Endodermal cell (in vitro differentiated cells): ENCODE measurements at regions not wholly inside any gene's neighbourhood (a gene's known extent, or its start where the extent isn't known, plus 50 kb on each side); places are given as distances from the start of the nearest gene placed in this dataset.

Experiments
- DNase-seq: peaks from one replicate; pipeline ENCODE4 v3.0.0-alpha.2; 2017
- H3K27ac ChIP-seq: 2 replicates; pipeline ENCODE4 v1.5.1; 2013; ENCODE audit warnings: mild to moderate bottlenecking, low read depth, low read length, moderate library complexity
- H3K27me3 ChIP-seq: 2 replicates; pipeline ENCODE4 v1.6.1; 2013; ENCODE audit warnings: mild to moderate bottlenecking, low read length, moderate library complexity; ENCODE audit not compliant: insufficient read depth, control insufficient read depth, poor library complexity, severe bottlenecking
- H3K36me3 ChIP-seq: 2 replicates; pipeline ENCODE4 v1.7.0; 2013; ENCODE audit warnings: mild to moderate bottlenecking, low read length, moderate library complexity; ENCODE audit not compliant: control insufficient read depth, insufficient read depth
- H3K4me1 ChIP-seq: one replicate; pipeline ENCODE4 v1.7.0; 2013; ENCODE audit warnings: low read length; ENCODE audit not compliant: control insufficient read depth, insufficient read depth
- H3K4me3 ChIP-seq: 2 replicates; pipeline ENCODE4 v1.5.1; 2013; ENCODE audit warnings: mild to moderate bottlenecking, low read length, moderate library complexity
- H3K9ac ChIP-seq: 2 replicates; pipeline ENCODE4 v1.6.1; 2013; ENCODE audit warnings: mild to moderate bottlenecking, low read length, moderate library complexity; ENCODE audit not compliant: poor library complexity, severe bottlenecking; ENCODE audit errors: extremely low read depth
- H3K9me3 ChIP-seq: 2 replicates; pipeline ENCODE4 v1.6.1; 2013; ENCODE audit warnings: mild to moderate bottlenecking, low read length, moderate library complexity; ENCODE audit not compliant: control insufficient read depth
- H3K27ac Mint-ChIP-seq: 2 replicates; pipeline ENCODE4 v1.8.0; 2020; ENCODE audit warnings: mixed read lengths
- H3K27me3 Mint-ChIP-seq: 2 replicates; pipeline ENCODE4 v1.8.0; 2021; ENCODE audit warnings: mild to moderate bottlenecking, mixed read lengths; ENCODE audit not compliant: insufficient read depth
- H3K36me3 Mint-ChIP-seq: 2 replicates; pipeline ENCODE4 v1.8.0; 2020; ENCODE audit warnings: low read depth, mixed read lengths
- H3K4me1 Mint-ChIP-seq: 2 replicates; pipeline ENCODE4 v1.8.0; 2020; ENCODE audit warnings: mixed read lengths
- H3K4me3 Mint-ChIP-seq: 2 replicates; pipeline ENCODE4 v1.8.0; 2020; ENCODE audit warnings: mild to moderate bottlenecking, moderate library complexity, mixed read lengths
- H3K9me3 Mint-ChIP-seq: 2 replicates; pipeline ENCODE4 v1.8.0; 2020; ENCODE audit warnings: mild to moderate bottlenecking, mixed read lengths
- CTCF ChIP-seq: fragments of 200-600 bp; sonication (generic); conservative IDR thresholded peaks from 2 replicates; pipeline ENCODE4 v1.5.0; 2021; ENCODE audit warnings: antibody characterized with exemption, mild to moderate bottlenecking
- WGBS, 2 experiments: methylation state at CpG; one replicate each; pipeline versions ENCODE4 v1.1.5 to v1.1.7; 2013; ENCODE audit warnings: missing lambda C conversion rate in 2 of 2, mixed read lengths in 1 of 2; ENCODE audit not compliant: insufficient coverage in 1 of 2, insufficient read length in 1 of 2; 5-methylcytosine and 5-hydroxymethylcytosine counted together

- Histone ChIP-seq H3K27ac (no peak overlapping the region), H3K9me3 (no peaks in the 10 kb centered on the region), H3K4me1 (no peaks in the 10 kb centered on the region), H3K9ac (no peak overlapping the region), H3K4me3 (no peak overlapping the region), H3K36me3 (no peaks in the 10 kb centered on the region), H3K27me3 (no peaks in the 10 kb centered on the region)
- Mint-ChIP-seq H3K9me3 (no peaks in the 10 kb centered on the region), H3K27me3 (no peaks in the 10 kb centered on the region), H3K36me3 (no peaks in the 10 kb centered on the region), H3K27ac (no peak overlapping the region), H3K4me1 (no peaks in the 10 kb centered on the region), H3K4me3 (no peak overlapping the region)
- no peak for TF ChIP-seq CTCF
- 93 to 94% methylated on average over 10 to 17 of the region's 17 CpGs for WGBS, 2 experiments
- DNase-seq: no peak
Observed at GRCh38 chr7:98040626-98041360, 50.8 kb upstream of the OCM2 start.

- no peak for TF ChIP-seq CTCF
- Mint-ChIP-seq H3K27ac (no peak overlapping the region), H3K27me3 (no peaks in the 10 kb centered on the region)
Observed at GRCh38 chr7:98046816-98047215, 56.8 kb upstream of the OCM2 start.

GRCh38 chr7:98049034-98049433 lies 57.6 kb upstream of the LMTK2 start:
- Mint-ChIP-seq H3K27ac (no peak overlapping the region), H3K36me3 (no peaks in the 10 kb centered on the region), H3K9me3 (no peaks in the 10 kb centered on the region), H3K27me3 (no peaks in the 10 kb centered on the region), H3K4me1 (peaks cover 3% of the 10 kb centered on the region), H3K4me3 (no peak overlapping the region)
- H3K4me3 ChIP-seq: no peak overlapping the region
- no peaks in the 10 kb centered on the region for H3K9me3 ChIP-seq
- H3K27me3 ChIP-seq: no peaks in the 10 kb centered on the region
- peak; percentile 91 for DNase-seq
- no peak overlapping the region for H3K27ac ChIP-seq
- TF ChIP-seq CTCF: no peak
- H3K36me3 ChIP-seq: no peaks in the 10 kb centered on the region
- WGBS, 2 experiments: 62 to 68% methylated on average over 9 of the region's 9 CpGs
- H3K9ac ChIP-seq: no peak overlapping the region
- no peaks in the 10 kb centered on the region for H3K4me1 ChIP-seq

More at GRCh38 chr7:98046816-98047215, 56.8 kb upstream of the OCM2 start:
- no peak for DNase-seq
- Histone ChIP-seq H3K27me3 (no peaks in the 10 kb centered on the region), H3K36me3 (no peaks in the 10 kb centered on the region), H3K4me1 (no peaks in the 10 kb centered on the region), H3K9me3 (no peaks in the 10 kb centered on the region), H3K27ac (no peak overlapping the region), H3K9ac (no peak overlapping the region), H3K4me3 (no peak overlapping the region)
- peaks cover 3% of the 10 kb centered on the region for H3K4me1 Mint-ChIP-seq
- H3K36me3 Mint-ChIP-seq: no peaks in the 10 kb centered on the region
- 95 to 100% methylated on average over 3 to 6 of the region's 6 CpGs for WGBS, 2 experiments
- H3K4me3 Mint-ChIP-seq: no peak overlapping the region
- H3K9me3 Mint-ChIP-seq: no peaks in the 10 kb centered on the region
